ENCODE measurements at regions not wholly inside any gene's neighbourhood (a gene's known extent, or its start where the extent isn't known, plus 50 kb on each side); places are given as distances from the start of the nearest gene placed in this dataset.

- DNase-seq = no peak
Measured at GRCh38 chr3:124281453-124282316, 289.8 kb upstream of the ROPN1 start.

GRCh38 chr3:124282751-124283651, 291.1 kb upstream of the ROPN1 start:
- no peak for DNase-seq

GRCh38 chr3:124283652-124284023, 291.7 kb upstream of the ROPN1 start:
- no peak for DNase-seq

DNA sequence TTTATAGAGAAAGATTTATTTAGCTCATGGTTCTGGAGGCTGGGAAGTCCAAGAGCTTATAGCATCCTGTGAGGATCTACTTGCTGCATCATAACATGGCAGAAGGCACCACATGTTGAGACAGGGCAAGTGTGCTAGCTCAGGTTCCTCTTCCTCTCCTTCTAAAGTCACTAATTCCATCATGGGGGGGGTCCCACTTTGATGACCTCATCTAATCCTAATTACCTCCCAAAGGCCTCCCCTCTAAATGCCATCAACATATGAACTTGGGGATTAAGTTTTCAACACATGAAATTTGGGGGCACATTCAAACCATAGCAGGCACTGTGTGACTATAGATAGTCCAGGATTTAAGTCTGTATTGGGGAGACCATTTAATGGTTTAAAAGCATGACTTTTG, 297.1 kb upstream of the ROPN1 start:
- no peak for DNase-seq

DNA sequence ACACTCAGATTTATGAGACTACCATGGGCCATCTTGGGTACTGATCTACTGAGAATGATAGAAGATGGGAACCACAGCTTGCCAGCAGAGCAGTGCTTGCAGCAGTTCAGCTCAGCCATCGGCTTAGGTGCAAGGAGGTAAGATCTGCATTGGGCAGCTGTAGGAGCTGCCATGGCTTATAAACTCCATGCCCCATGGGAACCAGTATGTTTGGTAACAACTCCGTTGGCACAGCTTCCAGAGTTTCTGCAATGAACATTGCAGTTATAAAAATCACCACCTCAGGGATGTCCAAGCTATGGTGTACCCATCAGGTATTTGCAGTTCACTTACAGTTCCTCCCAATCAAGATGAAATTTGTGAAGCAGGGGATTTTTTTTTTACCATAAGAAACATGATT, 299.1 kb upstream of the ROPN1 start:
- DNase-seq = no peak

- DNase-seq = no peak
Measured at GRCh38 chr3:124292329-124292728, 300.4 kb upstream of the ROPN1 start.

GRCh38 chr3:124293584-124293983, 301.7 kb upstream of the ROPN1 start:
- no peak for DNase-seq

DNA sequence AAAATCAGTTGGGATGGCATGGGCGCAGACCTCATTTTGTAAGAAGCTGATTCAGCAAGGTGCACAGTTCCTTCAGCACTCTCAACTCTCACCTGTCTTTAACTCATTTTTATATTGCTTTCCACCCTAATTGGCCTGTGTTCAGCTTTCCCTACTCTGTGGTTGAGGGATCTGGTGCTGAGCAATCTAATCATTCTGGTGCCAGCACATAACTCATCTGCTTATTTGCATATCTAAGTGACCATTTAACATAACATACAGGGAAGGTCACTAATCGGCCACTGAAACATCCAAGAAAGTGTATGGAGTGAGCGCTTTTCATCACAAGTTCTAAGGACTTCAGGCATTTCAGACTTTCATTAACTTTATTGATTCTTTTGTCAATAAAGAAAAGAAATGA, 303.4 kb upstream of the ROPN1 start:
- DNase-seq = no peak

DNA sequence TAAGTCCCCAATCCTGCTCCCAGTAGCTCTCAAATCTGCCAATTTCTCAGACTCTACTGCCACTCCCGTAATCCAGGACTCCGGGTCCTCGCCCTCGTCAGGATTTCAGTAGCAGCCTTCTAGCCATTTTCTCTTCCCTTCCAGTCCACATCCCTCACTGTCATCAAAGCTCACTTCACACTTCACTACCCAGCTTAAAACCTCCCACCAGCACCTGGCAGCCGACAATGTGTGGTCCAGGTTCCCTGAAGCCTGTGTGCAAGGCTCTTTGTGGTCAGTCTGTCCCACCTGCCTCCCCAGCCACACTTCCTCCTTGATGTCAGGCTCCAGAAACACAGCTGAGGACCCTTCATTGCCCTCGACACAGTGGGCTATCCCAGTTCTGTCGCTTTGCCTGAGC, 304.5 kb upstream of the ROPN1 start:
- no peak for DNase-seq

- DNase-seq = no peak
Measured at GRCh38 chr3:124297062-124297980, 305.4 kb upstream of the ROPN1 start.

- DNase-seq = no peak
Measured at GRCh38 chr3:124298301-124298700, 306.4 kb upstream of the ROPN1 start.

- DNase-seq = no peak
Measured at GRCh38 chr3:124298951-124299350, 307.0 kb upstream of the ROPN1 start.

DNA sequence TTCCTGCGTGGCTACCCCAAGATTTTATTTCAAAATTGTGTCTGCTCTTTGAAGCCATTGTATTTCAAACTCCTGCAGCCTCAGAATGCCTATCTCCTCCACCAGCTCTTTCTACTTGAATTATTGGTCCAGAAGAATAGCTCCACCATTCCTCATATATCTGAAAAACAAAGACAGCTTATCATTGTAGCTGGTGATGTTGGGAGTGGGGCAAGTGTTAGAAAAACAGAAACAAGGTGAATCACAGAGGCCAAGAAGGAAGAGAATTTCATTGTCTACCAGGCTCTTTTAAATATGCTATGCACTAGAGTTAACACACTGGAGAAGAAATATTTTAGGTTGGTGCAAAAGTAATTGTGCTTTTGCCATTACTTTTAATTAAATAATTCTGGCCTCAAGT, 307.9 kb upstream of the ROPN1 start:
- DNase-seq = no peak

DNA sequence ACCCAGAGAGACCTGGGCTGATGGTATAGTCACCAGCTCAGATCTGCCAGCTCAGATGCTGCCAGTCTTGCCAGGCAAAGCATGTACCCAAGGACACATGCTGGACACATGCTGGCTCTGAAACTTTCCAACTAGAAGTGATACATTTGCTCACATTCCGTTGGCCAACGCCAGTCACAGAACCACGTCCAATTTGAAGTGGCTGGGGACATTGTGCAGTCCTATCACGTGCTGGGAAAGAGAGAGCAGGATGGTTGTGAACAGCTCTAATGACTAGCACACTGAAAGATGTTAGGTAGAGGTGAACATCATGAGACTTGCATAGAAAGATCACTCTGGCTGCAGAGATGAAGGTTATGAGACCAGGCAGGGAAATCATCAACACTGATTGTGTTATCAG, 308.5 kb upstream of the ROPN1 start:
- no peak for DNase-seq

GRCh38 chr3:124303305-124303910, 311.5 kb upstream of the ROPN1 start:
- DNase-seq = no peak

DNA sequence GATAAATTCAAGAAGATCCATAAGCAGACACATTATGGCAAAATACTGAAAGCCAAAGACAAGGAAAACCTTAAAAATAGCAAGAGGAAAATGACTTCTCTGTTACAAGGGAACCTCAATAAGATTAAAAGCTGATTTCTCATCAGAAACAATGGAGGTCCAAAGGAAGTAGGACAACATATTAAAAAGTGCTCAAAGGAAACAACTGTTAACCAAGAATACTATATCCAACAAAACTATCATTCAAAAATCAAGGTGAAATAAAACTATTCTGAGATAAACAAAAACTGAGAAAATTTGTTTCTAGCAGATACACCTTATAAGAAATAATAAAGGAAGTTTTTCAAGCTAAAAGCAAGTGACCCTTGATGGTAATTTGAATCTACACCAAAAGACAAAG, 314.7 kb upstream of the ROPN1 start:
- DNase-seq = no peak

DNA sequence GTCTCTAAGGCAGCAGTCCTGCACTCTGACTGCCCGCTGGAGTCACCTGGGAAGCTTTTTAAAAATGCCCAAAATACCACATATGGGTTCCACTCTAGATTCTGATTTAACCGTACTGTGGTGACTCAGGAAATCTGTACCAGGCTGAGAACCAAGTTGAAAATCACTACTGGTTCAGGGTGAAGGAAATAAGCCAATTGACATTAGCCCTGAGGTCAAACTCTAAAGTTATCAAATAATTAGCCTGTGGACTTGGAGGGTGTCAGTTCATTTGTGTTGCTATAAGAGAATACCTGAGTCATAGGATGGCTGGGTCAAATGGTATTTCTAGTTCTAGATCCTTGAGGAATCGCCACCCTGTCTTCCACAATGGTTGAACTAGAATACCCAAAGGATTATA, 321.7 kb upstream of the ROPN1 start:
- DNase-seq = no peak

- DNase-seq = no peak
Measured at GRCh38 chr3:124315215-124316033, 323.5 kb upstream of the ROPN1 start.

DNA sequence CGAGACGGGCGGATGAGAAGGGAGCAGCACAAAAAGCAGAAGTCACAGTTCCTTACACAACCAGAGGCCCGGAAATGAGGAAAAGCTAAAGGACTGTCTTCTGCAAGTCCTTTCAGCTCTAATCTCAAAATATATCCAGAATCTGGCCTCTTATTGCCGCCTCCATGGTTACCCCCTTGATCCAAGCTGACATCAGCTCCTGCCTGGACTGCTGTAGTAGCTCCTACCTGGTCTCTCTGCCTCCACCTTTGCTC, 324.0 kb upstream of the ROPN1 start:
- no peak for DNase-seq

GRCh38 chr3:124318014-124318413, 326.1 kb upstream of the ROPN1 start:
- no peak for DNase-seq

DNA sequence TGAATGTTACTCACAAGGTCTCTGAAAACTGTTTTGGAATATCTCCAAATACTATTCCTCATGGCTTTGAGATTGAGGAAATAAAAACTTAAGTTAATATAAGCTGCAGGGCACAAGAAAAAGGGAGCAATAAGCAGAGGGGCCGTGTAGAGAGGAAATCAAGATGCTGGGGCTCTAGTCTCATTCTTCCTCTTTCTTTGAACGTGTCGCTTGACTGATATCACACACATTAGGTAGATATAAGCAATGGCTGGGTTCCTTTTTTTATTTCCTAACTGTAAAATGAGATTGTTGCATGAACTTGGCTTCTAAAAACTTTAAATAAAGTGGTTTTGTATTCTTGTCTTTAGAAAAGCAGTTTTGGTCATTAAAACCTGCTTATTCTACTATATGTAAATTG, 326.7 kb upstream of the ROPN1 start:
- no peak for DNase-seq

GRCh38 chr3:124320976-124321375, 329.1 kb upstream of the ROPN1 start:
- no peak for DNase-seq
